ENCODE measurements at regions not wholly inside any gene's neighbourhood (a gene's known extent, or its start where the extent isn't known, plus 50 kb on each side); places are given as distances from the start of the nearest gene placed in this dataset.

GRCh38 chr1:96220651-96221050, 500.9 kb upstream of the PTBP2 start:
- TF ChIP-seq CTCF (IDR thresholded peaks at IDR 0.05), result no peak
- TF ChIP-seq ZFX (IDR thresholded peaks at IDR 0.05; ENCODE audit: borderline replicate concordance), result no peak
